Stimulated activated CD4-positive, alpha-beta T cell treated with anti-CD3 and anti-CD28 coated beads, Interleukin-1b, Interleukin-23, amount 100 ng/mL, for 48 hours (primary cell): ENCODE measurements at regions not wholly inside any gene's neighbourhood (a gene's known extent, or its start where the extent isn't known, plus 50 kb on each side); places are given as distances from the start of the nearest gene placed in this dataset.
A peak's percentile ranks its signal among the peaks of the same experiment; 100 is the strongest.
"Not testable (repeated sequence)": the region's sequence is repeated elsewhere in the genome, so short reads cannot be mapped to it uniquely, and the experiment has no call there.

Experiments used
- DNase-seq: peaks from one replicate; pipeline ENCODE4 v3.0.0-alpha.2; 2020

DNA sequence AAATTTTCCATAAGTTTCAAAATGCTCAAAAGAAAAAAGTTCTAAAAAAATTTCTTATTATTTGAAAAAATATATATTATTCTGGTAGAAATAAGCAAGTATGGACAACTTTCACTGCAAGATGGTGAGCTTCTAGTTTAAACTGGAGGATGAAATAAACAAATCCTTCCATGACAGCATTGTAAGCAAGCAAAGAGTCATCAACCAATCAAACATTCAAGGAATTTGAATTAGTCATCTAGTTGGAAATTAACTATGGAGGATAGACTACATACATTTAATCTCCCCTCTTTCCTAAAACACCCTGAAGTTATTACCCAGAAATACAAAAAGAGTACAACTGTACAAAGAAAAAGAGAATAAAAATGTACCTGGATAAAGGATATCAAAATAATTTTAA lies 51.0 kb upstream of the IRX5 start:
- no peak for DNase-seq

GRCh38 chr16:54878301-54878700 lies 52.4 kb upstream of the IRX5 start:
- no peak for DNase-seq

GRCh38 chr16:54875443-54875842 lies 55.2 kb upstream of the IRX5 start:
- DNase-seq, result no peak

- DNase-seq, result not testable (repeated sequence)
Observed at GRCh38 chr16:54873716-54874373, 56.8 kb upstream of the IRX5 start.

GRCh38 chr16:54873071-54873470 lies 57.6 kb upstream of the IRX5 start:
- DNase-seq, result no peak

DNA sequence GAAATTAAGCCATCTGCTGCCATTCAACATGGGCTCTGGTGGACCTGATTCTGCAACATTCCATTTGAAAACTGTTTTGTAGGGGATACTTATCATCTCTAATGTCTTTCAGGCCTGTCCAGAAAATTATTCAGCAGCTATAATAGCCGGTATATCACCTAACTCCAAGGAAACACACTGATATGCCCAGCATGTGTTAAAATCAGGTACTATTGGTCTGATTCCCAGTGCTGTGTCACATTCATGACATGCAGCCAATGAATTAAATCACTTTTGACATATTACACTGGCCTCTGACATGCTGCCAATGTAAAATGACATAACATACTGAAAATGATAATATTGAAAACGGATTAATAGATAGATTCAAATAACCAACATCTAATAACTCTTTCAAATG lies 60.5 kb upstream of the IRX5 start:
- no peak for DNase-seq

- DNase-seq, result peak; percentile 26
Observed at GRCh38 chr16:54867302-54867832, 63.3 kb upstream of the IRX5 start.

DNA sequence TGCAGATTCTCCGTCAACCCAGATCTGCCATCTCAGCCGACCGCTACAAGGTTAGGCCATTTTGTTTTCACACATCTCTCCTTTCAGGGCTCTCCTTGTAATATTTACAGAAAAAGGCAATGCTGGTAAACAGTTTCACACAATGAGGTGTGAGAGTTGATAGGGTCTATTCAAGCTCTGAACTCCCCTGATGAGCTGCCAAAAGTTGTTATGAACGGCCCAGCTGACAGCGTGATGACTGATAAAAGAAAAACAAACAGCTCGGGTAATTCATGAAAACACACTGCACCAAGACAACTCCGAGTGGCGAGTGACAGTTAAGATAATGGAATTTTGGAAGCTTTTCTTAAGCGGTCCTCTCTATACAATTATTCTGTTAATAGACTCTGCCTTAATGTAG lies 68.1 kb upstream of the IRX5 start:
- no peak for DNase-seq

DNA sequence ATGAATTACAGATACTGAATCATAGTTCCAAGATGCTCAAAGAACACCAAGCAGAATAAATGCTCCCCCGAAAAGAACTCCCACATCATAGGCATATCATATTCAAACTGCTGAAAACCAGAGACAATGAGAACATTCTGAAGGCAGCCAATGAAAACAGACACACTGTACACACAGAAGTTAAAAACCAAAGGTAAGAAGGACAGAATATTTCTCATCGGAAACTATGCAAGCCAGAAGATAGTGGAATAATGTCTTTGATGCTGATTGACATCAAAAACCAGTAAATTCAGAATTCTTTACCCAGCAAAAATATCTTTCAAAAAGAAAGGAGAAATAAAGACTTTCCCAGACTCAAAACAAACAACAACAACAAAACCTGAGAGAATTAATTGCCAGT lies 73.8 kb upstream of the IRX5 start:
- no peak for DNase-seq

DNA sequence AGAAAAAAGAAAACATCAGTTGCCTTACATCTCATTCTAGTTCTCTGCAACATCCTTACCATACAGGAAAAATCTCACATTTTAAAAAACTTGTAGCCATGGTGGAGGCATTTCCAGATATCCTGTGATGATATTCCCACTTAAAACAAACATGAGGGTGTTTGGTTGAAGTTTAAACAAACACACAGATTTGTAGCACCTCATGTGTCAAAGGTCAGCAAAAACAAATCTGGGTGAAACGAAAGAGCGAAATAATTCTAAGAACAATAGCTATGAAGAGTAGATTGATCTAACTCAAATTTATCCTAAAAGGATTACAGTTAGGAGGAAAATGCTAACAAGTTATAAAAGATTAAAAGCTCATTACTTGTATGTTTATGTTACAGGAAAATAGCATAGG lies 83.1 kb upstream of the IRX5 start:
- DNase-seq, result no peak

- no peak for DNase-seq
Observed at GRCh38 chr16:54847207-54847606, 83.5 kb upstream of the IRX5 start.

- DNase-seq, result no peak
Observed at GRCh38 chr16:54846766-54847165, 83.9 kb upstream of the IRX5 start.

DNA sequence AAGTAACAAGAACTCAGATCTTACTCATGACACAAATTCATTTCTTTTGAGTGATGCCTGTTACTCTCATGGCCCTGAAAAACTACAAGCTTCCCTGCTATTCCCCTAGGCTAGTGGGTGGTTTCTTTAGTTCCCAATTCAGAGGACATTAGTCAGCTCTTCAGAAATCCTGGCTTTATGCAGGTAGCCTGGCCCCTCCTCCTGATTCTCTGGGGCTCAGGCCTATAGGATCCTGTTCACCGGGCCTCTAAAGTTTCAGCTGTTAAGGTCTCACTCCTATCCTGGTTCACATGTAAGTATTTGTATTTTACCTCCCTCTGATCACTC lies 87.3 kb upstream of the IRX5 start:
- no peak for DNase-seq

- no peak for DNase-seq
Observed at GRCh38 chr16:54842743-54843423, 87.8 kb upstream of the IRX5 start.

DNA sequence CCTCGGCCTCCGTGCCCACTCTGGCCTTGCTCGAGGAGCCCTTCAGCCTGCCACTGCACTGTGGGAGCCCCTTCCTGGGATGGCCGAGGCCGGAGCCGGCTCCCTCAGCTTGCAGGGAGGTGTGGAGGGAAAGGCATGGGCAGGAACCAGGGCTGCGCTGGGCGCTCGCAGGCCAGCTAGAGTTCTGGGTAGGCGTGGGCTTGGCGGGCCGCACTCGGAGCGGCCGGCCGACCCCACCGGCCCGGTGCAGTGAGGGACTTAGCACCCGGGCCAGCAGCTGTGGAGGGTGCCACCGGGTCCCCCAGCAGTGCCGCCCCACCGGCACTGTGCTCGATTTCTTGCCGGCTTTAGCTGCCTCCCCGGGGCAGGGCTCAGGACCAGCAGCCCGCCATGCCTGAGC lies 101.0 kb upstream of the IRX5 start:
- no peak for DNase-seq

GRCh38 chr16:54822892-54823291 lies 107.8 kb upstream of the IRX5 start:
- no peak for DNase-seq

- no peak for DNase-seq
Observed at GRCh38 chr16:54822492-54822891, 108.2 kb upstream of the IRX5 start.

GRCh38 chr16:54821731-54822130 lies 108.9 kb upstream of the IRX5 start:
- no peak for DNase-seq

DNA sequence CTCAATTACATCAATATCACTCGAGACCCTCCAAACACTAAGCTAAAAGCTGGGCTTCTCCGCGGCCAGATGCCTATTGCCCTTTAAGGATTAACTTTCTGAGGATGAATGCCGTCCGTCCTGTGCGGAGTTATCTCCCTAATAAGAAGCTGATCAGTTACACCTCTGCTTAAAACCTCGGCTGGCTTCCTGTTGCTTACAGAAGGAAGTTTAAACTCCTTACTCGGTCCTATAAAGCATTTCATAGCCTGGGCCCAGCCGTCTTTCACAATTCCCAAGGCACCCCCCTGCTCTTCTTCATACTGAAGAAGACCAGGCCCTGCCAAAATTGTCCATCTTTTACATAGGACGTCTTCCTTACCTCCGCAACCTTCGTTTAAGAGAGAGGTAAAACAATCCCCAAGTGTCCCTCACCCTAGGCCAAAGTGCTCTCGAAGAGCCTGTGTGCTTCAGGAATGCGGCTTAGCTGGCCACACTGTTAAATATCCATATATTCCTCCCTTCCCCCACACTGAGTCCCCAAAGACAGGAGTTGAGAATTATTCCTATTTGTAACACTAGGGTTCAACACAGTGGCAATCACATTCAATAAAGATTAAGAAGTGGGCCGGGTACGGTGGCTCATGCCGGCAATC lies 112.6 kb upstream of the IRX5 start:
- no peak for DNase-seq

GRCh38 chr16:54817432-54817831 lies 113.2 kb upstream of the IRX5 start:
- no peak for DNase-seq

DNA sequence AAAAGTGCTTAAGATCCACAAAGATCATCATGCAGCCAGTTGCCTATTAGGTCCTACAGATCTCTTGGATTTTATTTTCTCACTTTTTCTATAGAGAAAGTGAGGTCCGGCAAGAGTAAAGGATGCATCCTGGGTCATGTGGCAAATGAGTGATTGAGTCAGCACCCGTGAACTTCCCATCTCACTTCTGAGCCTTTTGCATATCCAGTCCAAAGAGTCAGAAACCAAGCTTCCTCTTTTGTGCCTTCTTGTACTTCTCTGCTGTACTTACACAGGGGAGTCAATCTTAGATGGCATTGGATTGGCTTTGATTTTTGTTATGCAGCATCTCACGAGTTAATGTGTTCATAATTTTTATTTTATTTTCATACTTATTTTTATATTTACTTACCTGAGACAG lies 114.2 kb upstream of the IRX5 start:
- DNase-seq, result no peak

DNA sequence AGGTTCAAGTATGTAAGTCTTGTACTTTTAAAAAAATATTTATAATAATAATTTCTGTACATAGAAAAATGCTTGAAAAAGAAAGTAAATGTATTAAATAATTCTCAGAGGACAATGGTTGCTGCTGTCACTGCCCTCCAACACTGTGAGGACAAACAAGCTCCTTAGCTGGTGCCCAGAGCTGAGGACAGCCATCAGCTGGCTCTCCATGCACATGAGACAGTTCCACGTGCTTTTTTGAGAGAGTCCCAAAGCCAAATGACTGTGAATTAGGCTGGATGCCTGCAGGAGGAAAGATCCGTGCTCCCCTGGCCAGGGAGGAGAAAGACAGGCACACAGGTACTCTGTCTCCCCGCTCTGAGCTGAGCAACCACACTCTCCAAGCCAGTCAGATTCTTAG lies 115.5 kb upstream of the IRX5 start:
- no peak for DNase-seq

DNA sequence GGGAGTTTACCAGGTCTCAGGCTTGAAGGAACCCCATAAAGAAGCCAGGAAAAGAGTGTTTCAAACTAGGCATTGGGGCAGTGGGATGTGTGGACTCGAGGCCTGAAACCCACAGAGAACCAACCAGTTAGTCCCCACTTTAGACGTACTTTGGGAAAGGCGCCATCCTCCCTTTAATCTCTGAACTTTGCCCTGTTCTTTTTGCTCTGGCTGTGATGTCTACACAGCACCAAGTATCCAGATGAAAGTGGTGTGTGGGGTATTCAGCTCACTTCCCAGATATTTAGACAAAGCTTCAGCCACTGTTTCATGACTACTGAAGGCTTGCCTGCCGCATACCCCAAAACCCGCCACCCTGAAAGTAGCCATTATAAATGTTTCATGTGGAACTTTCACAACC lies 116.9 kb upstream of the IRX5 start:
- DNase-seq, result no peak

DNA sequence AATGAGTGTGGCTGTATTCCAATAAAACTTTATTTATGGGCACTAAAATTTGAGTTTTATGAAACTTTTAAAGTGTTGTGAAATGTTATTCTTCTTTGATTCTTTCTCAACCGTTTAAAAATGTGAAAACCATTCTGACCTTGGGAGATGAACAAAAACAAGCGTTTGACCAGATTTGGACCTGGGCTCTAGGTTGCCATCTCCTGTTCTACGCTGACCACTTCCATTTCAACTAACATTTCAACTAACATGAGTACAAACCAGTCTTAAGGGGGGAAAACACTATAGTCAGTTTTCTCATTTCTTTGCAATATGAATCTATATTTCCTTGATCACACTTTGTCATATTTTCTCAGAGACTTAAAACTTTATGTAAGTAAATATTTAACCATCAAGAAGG lies 118.4 kb upstream of the IRX5 start:
- DNase-seq, result no peak

DNA sequence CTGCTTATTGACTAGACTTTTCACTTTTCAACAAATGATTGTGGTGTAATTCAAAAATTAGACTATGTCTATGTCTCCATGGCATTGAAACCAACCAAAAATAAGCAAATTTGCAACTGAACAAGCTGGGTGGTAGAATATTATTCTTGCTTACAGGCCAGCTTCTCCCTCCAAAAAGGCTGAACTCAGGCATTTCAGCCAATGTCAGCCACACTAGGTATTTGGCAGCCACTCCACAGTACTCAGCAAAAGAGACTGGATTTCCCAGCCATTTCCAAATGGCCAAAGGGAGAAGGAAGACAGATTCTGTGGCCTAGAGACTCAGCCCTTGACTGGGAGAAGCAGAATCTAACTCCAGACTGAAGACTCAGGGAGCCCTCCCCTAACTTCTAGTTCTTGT lies 121.8 kb upstream of the IRX5 start:
- no peak for DNase-seq
